CD14-positive monocyte (primary cell): ENCODE measurements at regions not wholly inside any gene's neighbourhood (a gene's known extent, or its start where the extent isn't known, plus 50 kb on each side); places are given as distances from the start of the nearest gene placed in this dataset.

Experiments used
- DNase-seq, 3 donors: peaks; one replicate each; pipeline ENCODE4 v3.0.0-alpha.2; 2011 to 2022
- H2AFZ ChIP-seq: 2 replicates; pipeline ENCODE4 v1.6.0; 2012; ENCODE audit warnings: mild to moderate bottlenecking, low read depth, low read length, inconsistent platforms; ENCODE audit not compliant: insufficient read depth, poor library complexity, severe bottlenecking
- H3K27ac ChIP-seq, 2 donors: 1 replicate in 1 of 2; 2 replicates in 1 of 2; pipeline ENCODE4 v1.5.1; 2012 to 2013; ENCODE audit warnings: low read length in 2 of 2, control low read depth in 1 of 2, inconsistent platforms in 1 of 2, low read depth in 1 of 2, mild to moderate bottlenecking in 1 of 2
- H3K27me3 ChIP-seq, 2 donors: one replicate each; pipeline versions ENCODE4 v1.6.0 to v1.6.1; 2011 to 2013; ENCODE audit warnings: low read length in 2 of 2; ENCODE audit not compliant: control insufficient read depth in 2 of 2, insufficient read depth in 2 of 2
- H3K36me3 ChIP-seq, 2 donors: replicated peaks in 1 of 2; 1 replicate in 1 of 2; 2 replicates in 1 of 2; pipeline versions ENCODE4 v1.5.1 to v1.6.1; 2012 to 2013; ENCODE audit warnings: low read length in 2 of 2, control low read depth in 1 of 2, inconsistent platforms in 1 of 2, mild to moderate bottlenecking in 1 of 2; ENCODE audit not compliant: insufficient read depth in 2 of 2, control insufficient read depth in 1 of 2
- H3K4me1 ChIP-seq, 2 donors: 1 replicate in 1 of 2; 2 replicates in 1 of 2; pipeline versions ENCODE4 v1.5.1 to v1.6.1; 2012 to 2013; ENCODE audit warnings: low read length in 2 of 2, control low read depth in 1 of 2, inconsistent platforms in 1 of 2, mild to moderate bottlenecking in 1 of 2, moderate library complexity in 1 of 2; ENCODE audit not compliant: insufficient read depth in 2 of 2, control insufficient read depth in 1 of 2
- H3K4me2 ChIP-seq: replicated peaks from 2 replicates; pipeline ENCODE3; 2012; ENCODE audit warnings: low read length, moderate library complexity, mild to moderate bottlenecking; ENCODE audit not compliant: poor library complexity, severe bottlenecking; ENCODE audit errors: extremely low read depth
- H3K4me3 ChIP-seq, 3 experiments: fragments of 200-600 bp in 1 of 3; sonication (generic) in 1 of 3; replicated peaks in 1 of 3; 1 replicate in 2 of 3; 2 replicates in 1 of 3; pipeline ENCODE4 v1.5.1; 2011 to 2013; ENCODE audit warnings: low read length in 3 of 3, mild to moderate bottlenecking in 3 of 3, control low read depth in 2 of 3, low read depth in 2 of 3, inconsistent platforms in 1 of 3, moderate library complexity in 1 of 3
- H3K79me2 ChIP-seq: 2 replicates; pipeline ENCODE4 v1.6.0; 2012; ENCODE audit warnings: mild to moderate bottlenecking, control low read depth, inconsistent platforms, low read length, moderate library complexity; ENCODE audit not compliant: insufficient read depth
- H3K9ac ChIP-seq: 2 replicates; pipeline ENCODE4 v1.6.0; 2017; ENCODE audit warnings: low read length, mild to moderate bottlenecking; ENCODE audit not compliant: insufficient read depth, poor library complexity, severe bottlenecking
- H3K9me3 ChIP-seq, 2 donors: replicated peaks in 1 of 2; 1 replicate in 1 of 2; 2 replicates in 1 of 2; pipeline versions ENCODE4 v1.5.1 to v1.6.1; 2012 to 2013; ENCODE audit warnings: low read length in 2 of 2, control low read depth in 1 of 2; ENCODE audit not compliant: control insufficient read depth in 1 of 2, insufficient read depth in 1 of 2
- H4K20me1 ChIP-seq: 2 replicates; pipeline ENCODE4 v1.6.0; 2012; ENCODE audit warnings: mild to moderate bottlenecking, low read length, control low read depth, moderate library complexity; ENCODE audit not compliant: insufficient read depth
- H3K27ac Mint-ChIP-seq, 7 donors: one replicate each; pipeline ENCODE4 v1.8.0; 2020; ENCODE audit warnings: mild to moderate bottlenecking in 7 of 7, mixed read lengths in 7 of 7, moderate library complexity in 6 of 7, inconsistent platforms in 2 of 7
- H3K27me3 Mint-ChIP-seq, 3 donors: one replicate each; pipeline ENCODE4 v1.8.0; 2021 to 2022; ENCODE audit warnings: low read depth in 3 of 3, mild to moderate bottlenecking in 3 of 3, mixed read lengths in 3 of 3, moderate library complexity in 3 of 3, inconsistent platforms in 1 of 3
- H3K36me3 Mint-ChIP-seq, 2 donors: one replicate each; pipeline ENCODE4 v1.8.0; 2020; ENCODE audit warnings: mixed read lengths in 2 of 2, inconsistent platforms in 1 of 2, mild to moderate bottlenecking in 1 of 2
- H3K4me1 Mint-ChIP-seq: one replicate; pipeline ENCODE4 v1.8.0; 2020; ENCODE audit warnings: mild to moderate bottlenecking, mixed read lengths
- H3K4me3 Mint-ChIP-seq, 2 donors: one replicate each; pipeline ENCODE4 v1.8.0; 2020; ENCODE audit warnings: mild to moderate bottlenecking in 2 of 2, mixed read lengths in 2 of 2, moderate library complexity in 1 of 2
- H3K9me3 Mint-ChIP-seq, 7 donors: one replicate each; pipeline ENCODE4 v1.8.0; 2020 to 2022; ENCODE audit warnings: mixed read lengths in 7 of 7, mild to moderate bottlenecking in 6 of 7, moderate library complexity in 6 of 7, inconsistent platforms in 2 of 7
- CTCF ChIP-seq: fragments of 200-600 bp; IDR thresholded peaks from one replicate; pipeline ENCODE4 v1.8.0; 2022; ENCODE audit warnings: antibody characterized with exemption, mild to moderate bottlenecking
- WGBS: methylation state at CpG from one replicate; pipeline ENCODE4 v1.1.5; 2013; ENCODE audit warnings: missing lambda C conversion rate; ENCODE audit not compliant: insufficient coverage; 5-methylcytosine and 5-hydroxymethylcytosine counted together
- intact Hi-C, 2 donors: fragments of 100-400 bp; cut with micrococcal nuclease; formaldehyde crosslinking; loops; one replicate each; pipeline versions ENCODE4 v1.15.0 to v1.15.1; 2023

- H3K4me1 Mint-ChIP-seq = no peaks in the 10 kb centered on the region
- H3K9me3 Mint-ChIP-seq = peaks cover 0 to 3% (median 0%) of the 10 kb centered on the region in 7 donors
- H3K36me3 ChIP-seq = no peaks in the 10 kb centered on the region
- peak overlapping the region in 1 of 7 donors; percentile 37 for H3K27ac Mint-ChIP-seq
- H3K9me3 ChIP-seq = no peaks in the 10 kb centered on the region
- intact Hi-C loops = no loop called here
- no peak for DNase-seq
- H3K27ac ChIP-seq = no peak overlapping the region
- no peaks in the 10 kb centered on the region for H3K36me3 Mint-ChIP-seq
- no peak overlapping the region for H3K4me2 ChIP-seq
- peaks cover 7 to 8% (median 8%) of the 10 kb centered on the region in 3 donors for H3K27me3 Mint-ChIP-seq
- no peak overlapping the region for H3K9ac ChIP-seq
- 85% methylated on average over 3 of the region's 7 CpGs for WGBS
- H2AFZ ChIP-seq = no peak overlapping the region
- H3K27me3 ChIP-seq = no peaks in the 10 kb centered on the region
- no peaks in the 10 kb centered on the region for H3K4me1 ChIP-seq
- no peak overlapping the region for H3K4me3 ChIP-seq
- H3K79me2 ChIP-seq = no peaks in the 10 kb centered on the region
- TF ChIP-seq CTCF = no peak
- H4K20me1 ChIP-seq = no peaks in the 10 kb centered on the region
- no peak overlapping the region for H3K4me3 Mint-ChIP-seq
Measured at GRCh38 chr15:31161951-31162350, 60.4 kb upstream of the TRPM1 start.

- TF ChIP-seq CTCF = no peak
- H4K20me1 ChIP-seq = no peaks in the 10 kb centered on the region
- H2AFZ ChIP-seq = no peak overlapping the region
- no peak overlapping the region for H3K27ac ChIP-seq
- H3K9me3 ChIP-seq = no peaks in the 10 kb centered on the region
- Mint-ChIP-seq H3K36me3 (no peaks in the 10 kb centered on the region), H3K4me1 (no peaks in the 10 kb centered on the region), H3K27ac (no peak overlapping the region), H3K9me3 (peaks cover 0 to 3% (median 0%) of the 10 kb centered on the region in 7 donors), H3K27me3 (peaks cover 7 to 11% (median 8%) of the 10 kb centered on the region in 3 donors), H3K4me3 (no peak overlapping the region)
- H3K4me1 ChIP-seq = no peaks in the 10 kb centered on the region
- H3K9ac ChIP-seq = no peak overlapping the region
- intact Hi-C loops = no loop called here
- H3K27me3 ChIP-seq = no peaks in the 10 kb centered on the region
- H3K4me2 ChIP-seq = no peak overlapping the region
- WGBS = 92% methylated on average over 16 of the region's 16 CpGs
- no peaks in the 10 kb centered on the region for H3K79me2 ChIP-seq
- no peaks in the 10 kb centered on the region for H3K36me3 ChIP-seq
- H3K4me3 ChIP-seq = no peak overlapping the region
- DNase-seq = no peak
Measured at GRCh38 chr15:31162721-31163510, 61.4 kb upstream of the TRPM1 start.
